ENCODE measurements at regions not wholly inside any gene's neighbourhood (a gene's known extent, or its start where the extent isn't known, plus 50 kb on each side); places are given as distances from the start of the nearest gene placed in this dataset.

DNA sequence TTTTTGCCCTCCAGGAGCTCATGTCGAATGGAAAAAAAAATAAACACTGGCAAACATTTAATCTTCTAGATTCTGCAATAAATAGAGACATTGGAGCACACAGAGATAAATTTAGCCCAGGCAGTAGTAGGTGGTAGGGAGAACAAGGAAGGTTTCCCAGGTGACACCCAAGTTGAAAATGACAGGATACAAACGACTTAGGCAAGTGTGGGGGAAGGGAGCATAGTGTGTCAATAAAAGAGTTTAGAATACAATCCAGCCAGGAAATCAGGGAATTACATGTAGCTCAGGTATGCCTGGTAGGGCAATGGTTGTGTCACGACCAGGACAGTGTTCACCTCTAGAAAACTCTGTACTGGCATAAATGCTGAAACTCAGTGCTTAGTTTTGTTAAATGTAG is 364.6 kb upstream of the AGTR1 start:
- Mint-ChIP-seq H3K4me3 (no peak overlapping the region), H3K9me3 (no peaks in the 10 kb centered on the region), H3K36me3 (ENCODE audit: low read depth) (no peaks in the 10 kb centered on the region), H3K4me1 (ENCODE audit: low read depth) (no peaks in the 10 kb centered on the region), H3K27me3 (ENCODE audit: insufficient read depth) (no peaks in the 10 kb centered on the region), H3K27ac (no peak overlapping the region)
- intact Hi-C loops (cut with micrococcal nuclease): no loop called here
- no peak for DNase-seq (ENCODE audit: low spot score)

DNA sequence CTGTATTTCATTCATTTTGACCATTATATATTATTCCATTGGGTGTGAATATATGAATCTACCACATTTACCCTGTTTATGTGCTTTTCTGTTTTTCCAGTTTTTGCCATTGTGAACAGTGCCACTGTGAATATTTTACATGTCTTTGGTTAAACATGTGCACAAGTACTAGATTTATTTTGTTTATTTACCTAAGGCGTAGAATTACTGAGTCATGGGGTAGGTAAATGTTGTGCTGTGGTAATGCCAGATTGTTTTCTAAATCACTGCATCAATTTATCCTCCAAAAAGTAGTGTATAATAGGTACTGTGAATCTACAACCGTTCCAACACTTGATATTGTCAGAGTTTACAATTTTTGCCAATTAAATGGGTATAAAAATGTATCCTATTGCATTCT is 362.1 kb upstream of the AGTR1 start:
- H3K4me1 Mint-ChIP-seq (ENCODE audit: low read depth): no peaks in the 10 kb centered on the region
- no peak overlapping the region for H3K4me3 Mint-ChIP-seq
- no peak for DNase-seq (ENCODE audit: low spot score)
- H3K9me3 Mint-ChIP-seq: peaks cover 4% of the 10 kb centered on the region
- H3K27ac Mint-ChIP-seq: no peak overlapping the region
- H3K36me3 Mint-ChIP-seq (ENCODE audit: low read depth): no peaks in the 10 kb centered on the region
- intact Hi-C loops (cut with micrococcal nuclease): no loop called here
- no peaks in the 10 kb centered on the region for H3K27me3 Mint-ChIP-seq (ENCODE audit: insufficient read depth)

GRCh38 chr3:148343416-148343815 is 354.3 kb upstream of the AGTR1 start:
- no peak overlapping the region for H3K27ac Mint-ChIP-seq
- no peaks in the 10 kb centered on the region for H3K4me1 Mint-ChIP-seq (ENCODE audit: low read depth)
- intact Hi-C loops (cut with micrococcal nuclease): no loop called here
- DNase-seq (ENCODE audit: low spot score): no peak
- no peaks in the 10 kb centered on the region for H3K27me3 Mint-ChIP-seq (ENCODE audit: insufficient read depth)
- H3K4me3 Mint-ChIP-seq: no peak overlapping the region
- H3K9me3 Mint-ChIP-seq: peaks cover under 1% of the 10 kb centered on the region
- no peaks in the 10 kb centered on the region for H3K36me3 Mint-ChIP-seq (ENCODE audit: low read depth)

- Mint-ChIP-seq H3K4me3 (no peak overlapping the region), H3K36me3 (ENCODE audit: low read depth) (no peaks in the 10 kb centered on the region), H3K4me1 (ENCODE audit: low read depth) (no peaks in the 10 kb centered on the region), H3K27ac (no peak overlapping the region), H3K9me3 (no peaks in the 10 kb centered on the region), H3K27me3 (ENCODE audit: insufficient read depth) (no peaks in the 10 kb centered on the region)
- intact Hi-C loops (cut with micrococcal nuclease): no loop called here
- no peak for DNase-seq (ENCODE audit: low spot score)
Observed at GRCh38 chr3:148344521-148344920, 353.2 kb upstream of the AGTR1 start.

DNA sequence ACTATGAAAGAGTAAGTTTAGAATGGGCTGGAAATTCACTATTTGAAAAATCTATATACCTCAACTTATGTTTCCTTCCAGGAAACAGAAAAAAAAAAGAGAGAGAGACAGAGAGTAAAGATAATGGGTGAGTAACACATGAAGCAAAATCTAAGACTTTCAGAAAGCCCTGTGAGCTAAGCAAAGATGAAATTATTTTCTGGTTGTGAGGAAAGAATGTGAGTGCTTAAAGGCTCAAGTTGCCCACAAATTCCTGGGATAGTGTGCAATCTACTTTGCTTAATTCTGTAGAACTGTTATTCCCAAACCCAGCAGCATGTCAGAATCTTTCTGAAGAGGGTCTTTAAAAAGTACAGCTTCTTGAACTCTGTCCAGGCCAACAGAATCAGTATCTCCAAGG is 337.7 kb upstream of the AGTR1 start:
- Mint-ChIP-seq H3K27ac (no peak overlapping the region), H3K9me3 (no peaks in the 10 kb centered on the region), H3K4me3 (no peak overlapping the region), H3K27me3 (ENCODE audit: insufficient read depth) (no peaks in the 10 kb centered on the region), H3K36me3 (ENCODE audit: low read depth) (no peaks in the 10 kb centered on the region), H3K4me1 (ENCODE audit: low read depth) (no peaks in the 10 kb centered on the region)
- intact Hi-C loops (cut with micrococcal nuclease): no loop called here
- DNase-seq (ENCODE audit: low spot score): no peak

GRCh38 chr3:148366743-148367410 is 330.8 kb upstream of the AGTR1 start:
- H3K27me3 Mint-ChIP-seq (ENCODE audit: insufficient read depth): no peaks in the 10 kb centered on the region
- H3K27ac Mint-ChIP-seq: no peak overlapping the region
- no peaks in the 10 kb centered on the region for H3K36me3 Mint-ChIP-seq (ENCODE audit: low read depth)
- no peaks in the 10 kb centered on the region for H3K9me3 Mint-ChIP-seq
- intact Hi-C loops (cut with micrococcal nuclease): no loop called here
- no peaks in the 10 kb centered on the region for H3K4me1 Mint-ChIP-seq (ENCODE audit: low read depth)
- H3K4me3 Mint-ChIP-seq: no peak overlapping the region
- no peak for DNase-seq (ENCODE audit: low spot score)

GRCh38 chr3:148367756-148368155 is 329.9 kb upstream of the AGTR1 start:
- Mint-ChIP-seq H3K27ac (no peak overlapping the region), H3K4me1 (ENCODE audit: low read depth) (no peaks in the 10 kb centered on the region), H3K36me3 (ENCODE audit: low read depth) (no peaks in the 10 kb centered on the region), H3K9me3 (no peaks in the 10 kb centered on the region), H3K4me3 (no peak overlapping the region), H3K27me3 (ENCODE audit: insufficient read depth) (no peaks in the 10 kb centered on the region)
- intact Hi-C loops (cut with micrococcal nuclease): no loop called here
- no peak for DNase-seq (ENCODE audit: low spot score)

DNA sequence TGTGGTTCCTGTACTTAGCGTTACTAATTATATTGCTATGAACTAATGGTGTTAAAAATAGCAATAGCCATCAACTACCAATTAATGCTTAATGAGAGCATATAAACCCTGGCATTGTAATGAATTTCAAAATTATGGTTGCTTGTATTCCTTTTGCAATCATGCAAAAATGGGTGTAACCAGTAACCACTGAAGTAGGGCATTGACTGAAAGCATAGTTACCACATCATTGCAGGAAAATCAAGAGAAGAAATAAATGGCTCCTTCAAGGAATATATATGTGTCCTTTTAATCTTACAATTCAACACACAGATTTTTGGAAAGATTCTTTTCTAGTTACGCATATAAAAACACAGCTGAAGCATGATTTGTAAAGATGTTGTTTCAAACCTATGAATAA is 328.3 kb upstream of the AGTR1 start:
- no peaks in the 10 kb centered on the region for H3K9me3 Mint-ChIP-seq
- no peaks in the 10 kb centered on the region for H3K4me1 Mint-ChIP-seq (ENCODE audit: low read depth)
- DNase-seq (ENCODE audit: low spot score): no peak
- no peaks in the 10 kb centered on the region for H3K27me3 Mint-ChIP-seq (ENCODE audit: insufficient read depth)
- no peaks in the 10 kb centered on the region for H3K36me3 Mint-ChIP-seq (ENCODE audit: low read depth)
- no peak overlapping the region for H3K27ac Mint-ChIP-seq
- intact Hi-C loops (cut with micrococcal nuclease): no loop called here
- no peak overlapping the region for H3K4me3 Mint-ChIP-seq

DNA sequence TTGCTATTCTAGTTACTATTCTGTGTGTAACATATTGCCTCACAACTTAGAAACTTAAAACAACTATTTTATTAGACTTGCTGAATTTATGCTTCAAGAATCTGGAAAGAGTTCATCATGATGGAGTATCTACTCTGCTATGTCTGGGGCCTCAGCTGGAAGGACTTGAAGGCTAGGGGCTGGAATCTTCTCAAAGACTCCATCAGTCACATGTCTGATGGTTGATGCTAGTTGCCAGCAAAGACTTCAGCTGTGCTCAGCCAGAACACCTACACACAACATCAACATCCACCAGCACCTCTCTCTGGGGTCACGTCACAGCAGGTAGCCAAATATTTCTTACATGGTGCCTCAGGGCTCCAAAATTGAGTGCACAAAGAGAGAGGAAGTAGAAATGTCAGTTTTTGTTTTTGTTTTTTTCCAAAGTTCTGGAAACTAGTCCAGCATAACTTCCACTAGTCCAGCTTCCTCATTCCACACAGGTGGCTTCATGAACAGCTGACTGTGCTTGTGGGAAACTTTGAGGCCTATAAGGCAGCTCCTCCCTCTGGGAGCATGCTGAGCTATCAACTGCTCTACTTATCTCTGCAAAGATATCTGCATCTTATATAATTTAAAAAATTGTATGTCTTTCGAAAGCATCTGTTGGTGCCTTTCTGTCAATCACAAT is 325.4 kb upstream of the AGTR1 start:
- DNase-seq (ENCODE audit: low spot score): no peak
- no peaks in the 10 kb centered on the region for H3K36me3 Mint-ChIP-seq (ENCODE audit: low read depth)
- H3K4me1 Mint-ChIP-seq (ENCODE audit: low read depth): no peaks in the 10 kb centered on the region
- intact Hi-C loops (cut with micrococcal nuclease): no loop called here
- no peaks in the 10 kb centered on the region for H3K27me3 Mint-ChIP-seq (ENCODE audit: insufficient read depth)
- H3K9me3 Mint-ChIP-seq: no peaks in the 10 kb centered on the region
- H3K27ac Mint-ChIP-seq: no peak overlapping the region
- H3K4me3 Mint-ChIP-seq: no peak overlapping the region

- Mint-ChIP-seq H3K27ac (no peak overlapping the region), H3K27me3 (ENCODE audit: insufficient read depth) (no peaks in the 10 kb centered on the region), H3K9me3 (no peaks in the 10 kb centered on the region), H3K4me1 (ENCODE audit: low read depth) (no peaks in the 10 kb centered on the region), H3K36me3 (ENCODE audit: low read depth) (no peaks in the 10 kb centered on the region), H3K4me3 (no peak overlapping the region)
- no peak for DNase-seq (ENCODE audit: low spot score)
- intact Hi-C loops (cut with micrococcal nuclease): no loop called here
Observed at GRCh38 chr3:148373961-148374360, 323.7 kb upstream of the AGTR1 start.

DNA sequence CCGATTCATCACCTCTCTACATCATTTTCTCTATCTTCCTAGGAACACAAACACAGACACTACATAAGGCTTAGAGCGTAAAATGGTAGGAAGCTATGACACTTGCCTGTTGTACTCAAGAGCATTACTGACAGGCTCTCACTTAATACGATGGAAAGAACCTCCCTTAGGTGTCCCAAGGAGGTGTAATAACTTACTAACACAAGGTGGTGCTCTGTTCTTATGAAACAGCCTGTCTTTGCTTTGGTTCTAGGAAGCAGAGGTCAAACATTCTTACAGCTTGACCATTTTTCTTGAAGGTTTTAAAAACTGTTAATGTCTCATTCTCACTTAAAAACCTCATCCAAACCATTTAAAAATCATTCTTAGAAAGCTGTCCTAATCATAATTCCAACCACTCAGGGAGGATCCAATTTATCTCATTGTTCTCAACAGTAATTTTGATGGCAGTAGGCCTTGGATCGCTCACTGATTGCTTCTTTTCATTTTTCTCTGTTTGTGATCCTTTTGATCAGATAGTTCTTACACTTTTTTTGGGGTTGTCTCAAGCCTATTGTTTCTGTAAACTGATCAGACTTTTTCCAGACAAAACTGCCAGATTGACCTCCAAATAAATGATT is 317.8 kb upstream of the AGTR1 start:
- Mint-ChIP-seq H3K4me1 (ENCODE audit: low read depth) (no peaks in the 10 kb centered on the region), H3K27me3 (ENCODE audit: insufficient read depth) (no peaks in the 10 kb centered on the region), H3K4me3 (no peak overlapping the region), H3K27ac (no peak overlapping the region), H3K9me3 (no peaks in the 10 kb centered on the region), H3K36me3 (ENCODE audit: low read depth) (no peaks in the 10 kb centered on the region)
- intact Hi-C loops (cut with micrococcal nuclease): no loop called here
- no peak for DNase-seq (ENCODE audit: low spot score)

DNA sequence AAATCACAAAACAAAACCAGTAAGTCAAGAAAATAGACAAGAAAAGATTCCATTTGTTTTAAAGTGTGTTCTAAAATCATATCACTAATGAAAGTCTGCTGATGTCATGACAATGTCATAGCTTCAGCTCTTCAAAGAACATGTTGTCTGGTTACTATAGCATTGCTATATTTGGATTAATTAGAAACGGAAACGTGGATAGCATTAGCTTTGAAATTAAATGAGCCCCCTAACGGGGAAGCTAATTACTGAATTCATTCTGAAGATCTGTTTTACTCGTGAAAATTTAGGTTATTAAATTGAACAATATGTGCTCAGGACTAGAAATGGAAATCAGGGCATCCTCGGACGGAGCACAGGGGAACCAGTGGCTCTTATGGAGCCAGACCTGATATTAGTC is 316.7 kb upstream of the AGTR1 start:
- Mint-ChIP-seq H3K9me3 (no peaks in the 10 kb centered on the region), H3K27me3 (ENCODE audit: insufficient read depth) (no peaks in the 10 kb centered on the region), H3K4me1 (ENCODE audit: low read depth) (no peaks in the 10 kb centered on the region), H3K27ac (no peak overlapping the region), H3K36me3 (ENCODE audit: low read depth) (no peaks in the 10 kb centered on the region), H3K4me3 (no peak overlapping the region)
- no peak for DNase-seq (ENCODE audit: low spot score)
- intact Hi-C loops (cut with micrococcal nuclease): no loop called here

DNA sequence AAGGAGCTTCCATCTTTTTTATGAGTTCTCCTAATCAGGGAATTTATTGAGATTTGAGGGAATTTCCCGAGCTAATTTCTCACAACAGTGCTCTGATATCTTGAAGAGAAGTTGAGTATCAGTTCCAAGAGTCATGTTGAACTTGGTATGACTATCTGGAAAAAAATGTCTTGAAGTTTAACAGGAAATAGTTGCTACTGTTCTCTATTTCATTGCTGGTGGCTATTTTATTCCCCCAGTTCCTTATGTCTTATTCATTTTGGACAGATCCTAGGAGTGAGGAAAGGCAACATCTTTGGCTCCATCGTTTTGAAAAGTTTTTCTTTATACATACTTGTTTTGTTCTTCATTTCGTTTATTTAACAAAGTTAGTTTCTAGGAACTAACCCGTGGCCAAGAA is 307.8 kb upstream of the AGTR1 start:
- no peaks in the 10 kb centered on the region for H3K9me3 Mint-ChIP-seq
- no peaks in the 10 kb centered on the region for H3K36me3 Mint-ChIP-seq (ENCODE audit: low read depth)
- intact Hi-C loops (cut with micrococcal nuclease): no loop called here
- no peak overlapping the region for H3K27ac Mint-ChIP-seq
- no peaks in the 10 kb centered on the region for H3K4me1 Mint-ChIP-seq (ENCODE audit: low read depth)
- no peak overlapping the region for H3K4me3 Mint-ChIP-seq
- no peak for DNase-seq (ENCODE audit: low spot score)
- H3K27me3 Mint-ChIP-seq (ENCODE audit: insufficient read depth): no peaks in the 10 kb centered on the region
